RWPE2 (cell line): ENCODE measurements at regions not wholly inside any gene's neighbourhood (a gene's known extent, or its start where the extent isn't known, plus 50 kb on each side); places are given as distances from the start of the nearest gene placed in this dataset.

Experiments used
- ATAC-seq: fragments of 200-7000 bp; cut with Tn5 transposase; 3 replicates; pipeline ENCODE4 v1.9.1; 2021; ENCODE audit warnings: low read depth
- DNase-seq: peaks from one replicate; pipeline ENCODE4 v3.0.0-alpha.2; 2020; ENCODE audit warnings: low spot score
- H3K27ac ChIP-seq: fragments of 450-650 bp; 2 replicates; pipeline ENCODE4 v1.5.1; 2017; ENCODE audit warnings: mild to moderate bottlenecking; ENCODE audit not compliant: poor library complexity, severe bottlenecking
- H3K27me3 ChIP-seq: fragments of 250-450 bp; sonication (Bioruptor Pico); 2 replicates; pipeline ENCODE4 v1.5.1; 2021; ENCODE audit warnings: mild to moderate bottlenecking, moderate library complexity; ENCODE audit not compliant: insufficient read depth, poor library complexity, severe bottlenecking
- H3K36me3 ChIP-seq: fragments of 250-450 bp; sonication (Bioruptor Pico); 2 replicates; pipeline ENCODE4 v1.5.1; 2020; ENCODE audit warnings: low read depth, mild to moderate bottlenecking, moderate library complexity
- H3K4me1 ChIP-seq: fragments of 250-450 bp; sonication (Bioruptor Pico); 2 replicates; pipeline ENCODE4 v1.5.1; 2021; ENCODE audit warnings: mild to moderate bottlenecking, moderate library complexity; ENCODE audit not compliant: insufficient read depth, poor library complexity, severe bottlenecking
- H3K4me3 ChIP-seq: fragments of 250-450 bp; sonication (Bioruptor Pico); 2 replicates; pipeline ENCODE4 v1.5.1; 2021; ENCODE audit warnings: mild to moderate bottlenecking, moderate library complexity; ENCODE audit not compliant: severe bottlenecking
- H3K9me3 ChIP-seq: fragments of 250-450 bp; sonication (Bioruptor Pico); 2 replicates; pipeline ENCODE4 v1.5.1; 2021; ENCODE audit warnings: mild to moderate bottlenecking, moderate library complexity; ENCODE audit not compliant: severe bottlenecking
- TF ChIP-seq, protein P1 (sequence below): fragments of 450-650 bp; IDR thresholded peaks from one replicate; pipeline ENCODE4 v1.5.1; 2017; ENCODE audit warnings: mild to moderate bottlenecking, moderate library complexity; ENCODE audit not compliant: poor library complexity, severe bottlenecking

DNA sequence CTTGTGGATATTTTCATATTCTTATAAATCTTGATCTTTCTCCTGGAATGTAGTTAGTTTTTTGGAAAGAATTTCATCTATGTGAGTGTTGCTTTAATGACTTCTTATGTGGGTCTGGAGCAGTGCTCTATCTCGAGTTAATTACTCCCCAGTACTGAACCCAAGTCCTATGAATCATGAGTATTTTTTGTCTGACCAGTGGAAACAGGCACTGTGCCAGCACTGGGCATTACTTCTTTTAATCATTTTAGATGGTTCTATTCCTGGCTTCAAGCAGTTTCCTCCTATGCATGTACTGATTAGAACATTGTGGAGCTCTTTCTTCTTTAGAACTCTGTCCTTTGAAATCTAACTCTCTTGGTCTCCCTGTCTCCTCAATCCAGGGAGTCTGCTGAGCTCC, 466.3 kb downstream of the PCDH17 start:
- no peaks in the 10 kb centered on the region for H3K27me3 ChIP-seq
- no peak for ATAC-seq
- DNase-seq: no peak
- no peaks in the 10 kb centered on the region for H3K9me3 ChIP-seq
- no peaks in the 10 kb centered on the region for H3K36me3 ChIP-seq
- TF ChIP-seq, protein P1, sequence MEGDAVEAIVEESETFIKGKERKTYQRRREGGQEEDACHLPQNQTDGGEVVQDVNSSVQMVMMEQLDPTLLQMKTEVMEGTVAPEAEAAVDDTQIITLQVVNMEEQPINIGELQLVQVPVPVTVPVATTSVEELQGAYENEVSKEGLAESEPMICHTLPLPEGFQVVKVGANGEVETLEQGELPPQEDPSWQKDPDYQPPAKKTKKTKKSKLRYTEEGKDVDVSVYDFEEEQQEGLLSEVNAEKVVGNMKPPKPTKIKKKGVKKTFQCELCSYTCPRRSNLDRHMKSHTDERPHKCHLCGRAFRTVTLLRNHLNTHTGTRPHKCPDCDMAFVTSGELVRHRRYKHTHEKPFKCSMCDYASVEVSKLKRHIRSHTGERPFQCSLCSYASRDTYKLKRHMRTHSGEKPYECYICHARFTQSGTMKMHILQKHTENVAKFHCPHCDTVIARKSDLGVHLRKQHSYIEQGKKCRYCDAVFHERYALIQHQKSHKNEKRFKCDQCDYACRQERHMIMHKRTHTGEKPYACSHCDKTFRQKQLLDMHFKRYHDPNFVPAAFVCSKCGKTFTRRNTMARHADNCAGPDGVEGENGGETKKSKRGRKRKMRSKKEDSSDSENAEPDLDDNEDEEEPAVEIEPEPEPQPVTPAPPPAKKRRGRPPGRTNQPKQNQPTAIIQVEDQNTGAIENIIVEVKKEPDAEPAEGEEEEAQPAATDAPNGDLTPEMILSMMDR: no peak
- H3K4me1 ChIP-seq: no peaks in the 10 kb centered on the region
- H3K4me3 ChIP-seq: no peak overlapping the region
- no peak overlapping the region for H3K27ac ChIP-seq

DNA sequence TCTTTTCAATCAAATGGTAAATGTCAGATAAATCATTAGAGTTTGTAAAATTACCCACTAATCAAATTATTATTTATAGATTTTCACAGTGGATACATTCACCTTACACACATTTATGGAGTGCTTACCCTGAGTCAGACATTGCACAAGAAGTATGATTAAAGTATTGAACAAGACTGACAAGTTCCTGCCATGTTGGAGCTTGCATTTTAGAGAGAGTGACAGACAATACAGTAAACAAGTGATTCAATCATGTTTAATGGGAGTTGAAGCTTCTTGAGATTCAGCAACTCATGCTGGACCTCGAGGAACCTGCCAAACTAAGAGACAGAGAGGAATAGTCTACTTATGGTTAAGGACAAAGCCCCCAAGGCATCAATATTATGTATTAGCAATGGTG, 487.8 kb downstream of the PCDH17 start:
- Histone ChIP-seq H3K4me3 (no peak overlapping the region), H3K4me1 (peaks cover 6% of the 10 kb centered on the region), H3K27me3 (no peaks in the 10 kb centered on the region), H3K27ac (no peak overlapping the region), H3K9me3 (no peaks in the 10 kb centered on the region), H3K36me3 (no peaks in the 10 kb centered on the region)
- ATAC-seq: peak; percentile 62; the same call in 1 of the 3 replicates
- no peak for DNase-seq
- TF ChIP-seq, protein P1: no peak

DNA sequence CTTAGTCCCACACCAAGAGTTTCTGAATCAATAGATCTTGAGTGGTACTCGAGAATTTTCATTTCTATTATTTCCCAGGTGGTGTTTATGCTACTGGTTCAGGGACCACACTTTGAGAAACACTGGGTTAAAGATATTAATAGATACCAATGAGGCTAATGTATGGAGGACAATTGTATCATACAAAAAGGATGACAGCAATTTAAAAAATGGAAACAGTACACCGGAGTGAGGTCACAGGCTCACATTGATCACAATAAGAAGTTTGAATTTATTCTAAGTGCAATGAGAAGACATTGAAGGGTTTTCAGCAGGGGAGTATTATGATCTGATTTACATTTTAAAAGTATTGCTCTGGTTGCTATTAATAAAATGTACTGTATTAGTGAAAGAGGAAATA, 488.3 kb downstream of the PCDH17 start:
- ATAC-seq (no peak), DNase-seq (no peak)
- Histone ChIP-seq H3K4me1 (peaks cover 6% of the 10 kb centered on the region), H3K27ac (no peak overlapping the region), H3K27me3 (no peaks in the 10 kb centered on the region), H3K4me3 (no peak overlapping the region), H3K36me3 (no peaks in the 10 kb centered on the region), H3K9me3 (no peaks in the 10 kb centered on the region)
- TF ChIP-seq, protein P1: no peak

- H3K9me3 ChIP-seq: no peaks in the 10 kb centered on the region
- no peaks in the 10 kb centered on the region for H3K36me3 ChIP-seq
- no peaks in the 10 kb centered on the region for H3K27me3 ChIP-seq
- no peaks in the 10 kb centered on the region for H3K4me1 ChIP-seq
- TF ChIP-seq, protein P1: no peak
- ATAC-seq (no peak), DNase-seq (no peak)
- H3K27ac ChIP-seq: no peak overlapping the region
- no peak overlapping the region for H3K4me3 ChIP-seq
These were observed 495.0 kb downstream of the PCDH17 start for GRCh38 chr13:58126496-58126895.

DNA sequence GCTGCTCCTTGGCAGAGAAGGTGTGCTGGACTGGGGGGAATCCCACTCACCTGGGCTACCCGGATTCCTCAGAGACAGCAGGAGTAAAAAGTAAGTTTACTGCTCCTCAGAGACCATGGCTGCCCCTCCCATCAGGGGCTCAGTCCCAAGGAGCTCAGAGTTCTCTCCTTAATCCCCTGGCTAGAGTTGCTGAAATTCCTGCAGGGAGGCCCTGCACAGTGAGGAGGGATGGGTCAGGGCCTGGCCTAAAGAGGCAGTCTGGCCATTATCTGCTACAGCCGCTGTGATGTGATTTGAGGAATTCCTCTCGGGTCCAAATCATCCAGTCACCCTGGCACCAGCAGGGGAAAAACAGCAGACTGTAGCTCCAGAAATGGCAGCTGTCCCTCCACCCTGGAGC, 502.5 kb downstream of the PCDH17 start:
- TF ChIP-seq, protein P1: no peak
- ATAC-seq (no peak), DNase-seq (no peak)
- Histone ChIP-seq H3K27ac (no peak overlapping the region), H3K4me3 (no peak overlapping the region), H3K4me1 (no peaks in the 10 kb centered on the region), H3K9me3 (no peaks in the 10 kb centered on the region), H3K27me3 (no peaks in the 10 kb centered on the region), H3K36me3 (no peaks in the 10 kb centered on the region)
